ENCODE measurements at regions not wholly inside any gene's neighbourhood (a gene's known extent, or its start where the extent isn't known, plus 50 kb on each side); places are given as distances from the start of the nearest gene placed in this dataset.

DNA sequence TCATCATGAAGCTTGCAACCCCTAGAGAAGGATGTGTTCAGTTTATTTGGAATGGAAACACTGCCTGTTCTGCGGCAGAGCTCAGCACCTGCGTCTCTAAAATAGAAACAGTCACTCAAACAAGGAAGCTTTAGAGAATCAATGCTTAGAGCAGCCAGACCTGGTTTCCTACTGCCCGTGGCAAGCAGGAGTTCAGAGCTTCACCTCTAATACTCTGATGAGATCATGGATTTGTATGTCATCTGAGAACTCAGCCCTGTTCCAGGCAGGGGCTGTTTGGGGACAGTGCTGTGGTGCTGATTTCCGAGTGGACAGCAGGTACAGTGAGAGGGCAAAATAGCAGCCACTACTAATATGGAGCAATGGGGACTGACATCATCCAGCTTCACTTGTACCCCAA, 236.0 kb upstream of the IRX1 start:
- Histone ChIP-seq H3K36me3 (ENCODE audit: control insufficient read depth in 2 of 3, insufficient read depth in 3 of 3, low read length in 3 of 3) (no peaks in the 10 kb centered on the region), H3K4me3 (ENCODE audit: low read length in 3 of 3) (no peak overlapping the region), H3K9me3 (ENCODE audit: control insufficient read depth in 2 of 3, insufficient read depth in 1 of 3, low read length in 3 of 3) (no peaks in the 10 kb centered on the region), H3K9ac (ENCODE audit: low read length in 3 of 3) (no peak overlapping the region), H3K27ac (ENCODE audit: low read depth in 2 of 2, low read length in 2 of 2) (no peak overlapping the region), H3K27me3 (ENCODE audit: control insufficient read depth, insufficient read depth, low read length) (no peaks in the 10 kb centered on the region), H3K4me1 (ENCODE audit: control insufficient read depth in 2 of 3, insufficient read depth in 2 of 3, low read depth in 1 of 3, low read length in 3 of 3) (no peaks in the 10 kb centered on the region)
- intact Hi-C loops (cut with DNase I): no loop called here
- peak in 3 of 5 donors; percentile 12 to 24 (median 16) for DNase-seq
- FAIRE-seq: no peak
- TF ChIP-seq, protein P1, sequence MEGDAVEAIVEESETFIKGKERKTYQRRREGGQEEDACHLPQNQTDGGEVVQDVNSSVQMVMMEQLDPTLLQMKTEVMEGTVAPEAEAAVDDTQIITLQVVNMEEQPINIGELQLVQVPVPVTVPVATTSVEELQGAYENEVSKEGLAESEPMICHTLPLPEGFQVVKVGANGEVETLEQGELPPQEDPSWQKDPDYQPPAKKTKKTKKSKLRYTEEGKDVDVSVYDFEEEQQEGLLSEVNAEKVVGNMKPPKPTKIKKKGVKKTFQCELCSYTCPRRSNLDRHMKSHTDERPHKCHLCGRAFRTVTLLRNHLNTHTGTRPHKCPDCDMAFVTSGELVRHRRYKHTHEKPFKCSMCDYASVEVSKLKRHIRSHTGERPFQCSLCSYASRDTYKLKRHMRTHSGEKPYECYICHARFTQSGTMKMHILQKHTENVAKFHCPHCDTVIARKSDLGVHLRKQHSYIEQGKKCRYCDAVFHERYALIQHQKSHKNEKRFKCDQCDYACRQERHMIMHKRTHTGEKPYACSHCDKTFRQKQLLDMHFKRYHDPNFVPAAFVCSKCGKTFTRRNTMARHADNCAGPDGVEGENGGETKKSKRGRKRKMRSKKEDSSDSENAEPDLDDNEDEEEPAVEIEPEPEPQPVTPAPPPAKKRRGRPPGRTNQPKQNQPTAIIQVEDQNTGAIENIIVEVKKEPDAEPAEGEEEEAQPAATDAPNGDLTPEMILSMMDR (IDR thresholded peaks at IDR 0.05; ENCODE audit: borderline replicate concordance, extremely low read depth, insufficient read depth): no peak

DNA sequence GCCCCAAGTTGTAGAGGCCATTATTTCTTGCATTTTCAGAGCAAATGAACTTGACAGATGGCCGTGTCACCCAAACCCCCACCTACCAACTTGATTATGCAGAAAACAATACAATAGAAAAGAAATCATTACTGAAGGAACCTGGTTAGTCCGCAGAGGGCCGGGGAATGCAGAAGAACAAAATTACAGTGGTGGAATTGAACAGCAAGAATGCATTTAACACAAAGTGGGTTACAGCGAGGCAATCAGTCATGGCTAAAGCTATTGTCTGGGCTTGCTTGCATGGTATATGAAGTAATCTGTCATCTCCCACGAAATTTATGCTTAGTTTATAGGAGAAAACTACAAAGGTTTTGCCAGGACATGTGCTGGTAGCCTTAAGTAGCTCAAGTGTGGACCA, 238.3 kb upstream of the IRX1 start:
- Histone ChIP-seq H3K4me1 (ENCODE audit: control insufficient read depth in 2 of 3, insufficient read depth in 2 of 3, low read depth in 1 of 3, low read length in 3 of 3) (no peaks in the 10 kb centered on the region), H3K27ac (ENCODE audit: low read depth in 2 of 2, low read length in 2 of 2) (no peak overlapping the region), H3K27me3 (ENCODE audit: control insufficient read depth, insufficient read depth, low read length) (no peaks in the 10 kb centered on the region), H3K9ac (ENCODE audit: low read length in 3 of 3) (no peak overlapping the region), H3K4me3 (ENCODE audit: low read length in 3 of 3) (no peak overlapping the region), H3K9me3 (ENCODE audit: control insufficient read depth in 2 of 3, insufficient read depth in 1 of 3, low read length in 3 of 3) (no peaks in the 10 kb centered on the region), H3K36me3 (ENCODE audit: control insufficient read depth in 2 of 3, insufficient read depth in 3 of 3, low read length in 3 of 3) (no peaks in the 10 kb centered on the region)
- intact Hi-C loops (cut with DNase I): no loop called here
- TF ChIP-seq, protein P1 (IDR thresholded peaks at IDR 0.05; ENCODE audit: borderline replicate concordance, extremely low read depth, insufficient read depth): no peak
- DNase-seq: no peak
- no peak for FAIRE-seq

DNA sequence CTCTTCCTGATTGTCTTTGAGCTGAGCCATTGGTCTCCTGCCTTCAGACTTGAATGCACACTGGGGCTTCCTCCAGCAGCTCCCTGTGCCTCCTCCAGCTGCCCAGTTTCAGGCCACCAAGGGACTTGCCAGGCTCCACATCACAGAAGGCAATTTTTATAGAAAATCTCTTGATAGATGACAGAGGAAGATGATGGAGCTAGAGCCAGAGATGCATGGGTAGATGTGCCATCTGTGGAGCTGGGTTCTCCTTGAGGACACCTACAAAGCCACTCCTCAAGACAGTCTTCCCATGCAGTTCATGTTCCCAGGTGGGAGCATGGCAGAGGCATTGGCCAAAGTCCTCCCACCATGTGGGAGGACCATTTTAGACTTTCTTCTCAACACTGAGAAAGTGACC, 239.6 kb upstream of the IRX1 start:
- DNase-seq (peak in 1 of 5 donors; percentile 2), FAIRE-seq (no peak)
- H3K9me3 ChIP-seq (ENCODE audit: control insufficient read depth in 2 of 3, insufficient read depth in 1 of 3, low read length in 3 of 3): no peaks in the 10 kb centered on the region
- TF ChIP-seq, protein P1 (IDR thresholded peaks at IDR 0.05; ENCODE audit: borderline replicate concordance, extremely low read depth, insufficient read depth): no peak
- no peak overlapping the region for H3K27ac ChIP-seq (ENCODE audit: low read depth in 2 of 2, low read length in 2 of 2)
- H3K9ac ChIP-seq (ENCODE audit: low read length in 3 of 3): no peak overlapping the region
- H3K27me3 ChIP-seq (ENCODE audit: control insufficient read depth, insufficient read depth, low read length): no peaks in the 10 kb centered on the region
- intact Hi-C loops (cut with DNase I): no loop called here
- no peak overlapping the region for H3K4me3 ChIP-seq (ENCODE audit: low read length in 3 of 3)
- no peaks in the 10 kb centered on the region for H3K4me1 ChIP-seq (ENCODE audit: control insufficient read depth in 2 of 3, insufficient read depth in 2 of 3, low read depth in 1 of 3, low read length in 3 of 3)
- no peaks in the 10 kb centered on the region for H3K36me3 ChIP-seq (ENCODE audit: control insufficient read depth in 2 of 3, insufficient read depth in 3 of 3, low read length in 3 of 3)

DNA sequence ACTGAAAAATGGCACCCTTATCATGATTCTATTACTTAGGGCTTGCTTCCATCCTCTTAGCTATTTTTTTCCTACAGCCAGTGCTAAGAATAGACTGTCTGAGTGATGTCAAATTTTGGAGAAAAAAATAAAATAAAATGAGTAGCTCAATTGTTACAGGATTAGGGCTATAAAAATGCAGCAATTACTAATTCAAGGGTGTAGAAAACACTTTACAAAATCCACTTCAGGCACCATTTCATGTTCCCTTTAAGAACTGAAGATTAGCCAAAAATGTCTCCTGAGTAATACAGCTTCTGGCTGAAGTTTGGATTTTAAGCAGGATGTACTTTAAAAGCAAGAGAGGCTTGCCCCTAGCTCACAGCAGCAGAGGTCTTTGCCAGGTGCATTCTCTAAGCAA, 240.5 kb upstream of the IRX1 start:
- intact Hi-C loops (cut with DNase I): no loop called here
- no peak for DNase-seq
- no peak for FAIRE-seq
- Histone ChIP-seq H3K4me1 (ENCODE audit: control insufficient read depth in 2 of 3, insufficient read depth in 2 of 3, low read depth in 1 of 3, low read length in 3 of 3) (no peaks in the 10 kb centered on the region), H3K9ac (ENCODE audit: low read length in 3 of 3) (no peak overlapping the region), H3K9me3 (ENCODE audit: control insufficient read depth in 2 of 3, insufficient read depth in 1 of 3, low read length in 3 of 3) (no peaks in the 10 kb centered on the region), H3K36me3 (ENCODE audit: control insufficient read depth in 2 of 3, insufficient read depth in 3 of 3, low read length in 3 of 3) (no peaks in the 10 kb centered on the region), H3K27me3 (ENCODE audit: control insufficient read depth, insufficient read depth, low read length) (no peaks in the 10 kb centered on the region), H3K27ac (ENCODE audit: low read depth in 2 of 2, low read length in 2 of 2) (no peak overlapping the region), H3K4me3 (ENCODE audit: low read length in 3 of 3) (no peak overlapping the region)
- TF ChIP-seq, protein P1 (IDR thresholded peaks at IDR 0.05; ENCODE audit: borderline replicate concordance, extremely low read depth, insufficient read depth): no peak
